HG02981 (cell line): ENCODE measurements at regions not wholly inside any gene's neighbourhood (a gene's known extent, or its start where the extent isn't known, plus 50 kb on each side); places are given as distances from the start of the nearest gene placed in this dataset.

ENCODE experiments used
- ATAC-seq: cut with Tn5 transposase; IDR thresholded peaks from one replicate; pipeline ENCODE4 v1.9.1; 2021; ENCODE audit warnings: mild to moderate bottlenecking, moderate library complexity; ENCODE audit not compliant: unreplicated experiment

DNA sequence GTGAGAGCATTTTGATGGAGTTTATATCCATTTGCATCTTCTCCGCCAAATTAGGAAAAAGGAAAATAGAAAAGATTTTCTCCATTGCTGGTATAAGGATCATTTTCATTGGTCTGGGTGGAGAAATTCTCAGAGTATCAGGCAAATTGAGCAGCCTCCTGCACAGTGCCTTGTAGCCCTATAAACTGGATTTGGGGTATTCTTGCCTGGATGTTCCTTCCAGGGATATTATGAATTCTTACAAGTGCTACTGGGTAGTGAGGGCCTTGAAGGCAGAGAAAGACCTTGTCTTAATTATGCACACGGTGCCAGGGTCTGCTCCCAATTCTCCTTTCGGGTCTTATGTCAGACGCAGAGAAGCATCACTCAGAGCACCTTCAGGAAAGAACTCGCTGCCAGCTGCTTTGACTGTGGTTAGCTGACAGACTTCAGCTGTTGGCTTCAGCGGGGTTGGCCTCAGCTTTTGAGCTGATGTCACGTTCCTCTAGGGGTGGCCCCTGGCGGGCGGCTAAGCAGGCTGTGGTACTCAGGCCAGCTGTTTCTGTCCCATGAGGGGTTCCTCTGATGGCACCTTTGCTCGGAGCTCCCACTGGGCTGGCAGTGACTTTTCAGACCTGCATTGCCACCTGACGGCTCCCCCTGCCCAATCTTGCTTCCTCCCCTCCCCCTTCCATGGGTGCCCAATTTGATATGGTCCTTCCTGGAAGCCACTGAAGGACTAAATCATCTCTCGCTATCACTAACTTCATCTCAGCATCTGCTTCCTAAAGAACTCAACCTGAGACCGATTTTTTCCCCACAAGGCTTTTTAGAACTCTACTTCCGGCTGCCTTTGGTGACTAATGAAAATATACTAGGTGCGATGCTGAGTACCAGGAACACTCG, 519.5 kb downstream of the BCOR start:
- ATAC-seq = peak; percentile 90

DNA sequence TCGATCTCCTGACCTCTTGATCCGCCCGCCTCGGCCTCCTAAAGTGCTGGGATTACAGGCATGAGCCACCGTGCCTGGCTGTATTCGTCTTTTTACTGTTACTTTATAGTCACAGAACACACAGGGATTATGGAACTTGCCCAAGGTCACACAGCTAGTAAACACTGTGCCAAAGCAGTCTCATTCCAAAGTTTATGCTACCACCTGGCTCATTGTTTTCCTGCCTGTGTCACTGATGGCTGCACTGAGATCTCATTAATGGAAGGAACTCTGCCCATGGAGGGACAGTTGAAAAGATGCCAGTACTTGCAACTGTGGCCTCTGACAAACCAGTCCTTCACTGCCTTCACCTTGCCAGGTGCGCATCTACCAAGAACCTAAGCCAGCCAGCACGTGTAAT, 517.7 kb downstream of the BCOR start:
- no peak for ATAC-seq

DNA sequence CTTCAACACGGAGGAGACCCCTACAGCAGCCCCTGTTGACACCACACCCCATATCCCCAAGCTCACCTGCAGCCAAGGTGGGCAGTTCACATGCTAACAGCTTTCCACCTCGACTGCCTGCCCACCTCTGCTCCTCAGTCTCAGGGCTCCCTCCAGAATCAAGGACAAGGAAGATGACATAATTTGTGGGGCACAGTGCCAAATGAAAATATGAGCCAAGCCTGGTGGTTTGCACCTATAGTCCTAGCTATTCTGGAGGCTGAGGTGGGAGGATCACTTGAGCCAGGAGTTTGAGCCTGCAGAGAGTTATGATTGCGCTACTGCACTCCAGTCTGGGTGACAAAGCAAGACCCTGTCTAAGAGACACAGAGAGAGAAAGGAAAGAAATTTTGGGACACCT, 516.3 kb downstream of the BCOR start:
- no peak for ATAC-seq

DNA sequence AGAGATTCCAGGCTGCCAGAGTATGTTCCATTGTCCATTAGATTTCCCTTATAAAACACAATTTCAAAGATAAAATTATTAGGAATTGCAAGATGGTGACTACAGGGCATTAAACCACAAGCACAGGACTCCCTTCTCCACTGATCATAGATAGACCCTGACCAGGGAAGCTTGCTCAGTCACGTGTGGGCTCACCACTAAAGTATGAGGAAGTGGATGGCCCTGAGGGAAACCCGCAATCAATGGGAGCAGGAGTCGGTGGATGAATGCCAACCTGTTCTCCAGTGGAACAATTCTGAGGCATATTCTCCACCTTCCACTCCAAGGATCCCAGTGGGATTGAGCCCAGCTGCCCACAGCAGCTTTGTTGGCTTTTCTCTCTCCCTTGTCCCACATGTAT, 515.7 kb downstream of the BCOR start:
- no peak for ATAC-seq

DNA sequence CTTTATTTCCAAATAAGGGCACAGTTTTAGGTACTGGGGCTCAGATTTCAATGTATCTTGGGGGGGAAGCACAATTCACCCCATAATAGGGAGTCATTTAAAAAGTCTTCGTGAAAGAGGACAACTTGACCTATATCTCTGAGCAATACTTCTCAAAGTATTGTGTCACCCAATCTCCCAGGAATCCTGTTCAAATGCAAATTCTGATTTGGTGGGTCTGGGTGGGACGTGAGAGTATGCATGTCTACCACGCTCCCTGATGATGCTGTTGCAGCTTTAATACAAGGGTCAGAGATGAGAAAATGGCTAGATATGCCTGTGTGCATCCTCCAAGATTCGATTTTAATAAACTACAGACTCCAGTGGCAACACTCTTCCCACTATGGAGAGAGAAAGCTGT, 514.8 kb downstream of the BCOR start:
- ATAC-seq = no peak

DNA sequence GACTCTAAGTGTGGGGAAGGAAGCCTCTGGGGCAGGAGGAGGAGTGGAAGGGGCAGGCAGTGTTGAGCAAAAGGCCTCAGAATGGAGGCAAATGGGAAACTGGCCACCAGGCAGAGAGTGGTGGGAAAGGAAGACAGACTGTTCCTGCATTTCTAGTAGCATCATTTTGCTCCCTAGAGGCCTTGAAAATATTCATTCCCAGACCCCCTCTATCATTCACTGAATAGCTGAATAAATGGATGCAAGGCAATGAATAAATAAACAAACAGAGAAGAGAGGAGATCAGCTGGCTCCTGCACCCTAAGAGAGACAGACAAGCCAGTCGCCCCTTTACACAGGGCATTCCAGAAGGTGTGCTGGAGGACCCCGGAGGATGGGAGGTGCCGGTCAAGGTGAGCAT, 511.9 kb downstream of the BCOR start:
- ATAC-seq = no peak

DNA sequence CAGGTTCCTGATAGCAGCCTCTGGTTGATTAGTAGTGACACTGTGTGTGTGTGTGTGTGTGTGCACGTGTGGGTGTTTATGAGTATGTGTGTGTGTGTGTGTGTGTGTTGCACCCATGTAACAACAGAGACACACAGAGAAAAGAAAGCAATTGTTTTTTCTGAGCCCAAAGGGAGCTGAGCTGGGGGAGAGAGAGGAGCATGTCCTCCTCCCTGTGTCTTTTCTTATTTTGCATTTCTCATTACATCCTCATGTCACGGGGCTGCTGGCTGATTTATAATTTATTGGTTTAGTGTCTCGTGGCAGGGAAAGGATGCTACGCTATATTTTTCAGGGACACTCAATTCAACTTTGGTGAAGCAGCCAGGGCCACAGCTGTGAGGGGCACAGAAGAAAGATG, 511.4 kb downstream of the BCOR start:
- no peak for ATAC-seq

DNA sequence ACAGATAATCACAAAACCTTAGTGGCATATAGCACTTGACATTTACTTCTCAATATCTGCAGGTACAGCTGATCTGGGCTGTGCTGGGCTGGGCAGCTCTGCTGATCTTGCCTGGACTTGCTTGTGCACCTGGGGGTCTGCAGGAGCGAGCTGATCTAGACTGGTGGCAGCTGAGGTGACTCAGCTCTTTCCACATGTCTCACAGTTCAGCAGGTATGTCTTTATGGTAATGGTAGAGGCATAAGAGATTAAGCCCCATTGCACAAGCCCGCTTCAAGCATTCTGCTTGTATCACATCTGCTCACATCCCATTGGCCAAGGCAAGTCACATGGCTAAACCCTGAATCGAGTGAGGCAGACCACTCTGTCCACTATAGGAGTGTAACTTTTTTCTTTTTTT, 506.7 kb downstream of the BCOR start:
- ATAC-seq = no peak

DNA sequence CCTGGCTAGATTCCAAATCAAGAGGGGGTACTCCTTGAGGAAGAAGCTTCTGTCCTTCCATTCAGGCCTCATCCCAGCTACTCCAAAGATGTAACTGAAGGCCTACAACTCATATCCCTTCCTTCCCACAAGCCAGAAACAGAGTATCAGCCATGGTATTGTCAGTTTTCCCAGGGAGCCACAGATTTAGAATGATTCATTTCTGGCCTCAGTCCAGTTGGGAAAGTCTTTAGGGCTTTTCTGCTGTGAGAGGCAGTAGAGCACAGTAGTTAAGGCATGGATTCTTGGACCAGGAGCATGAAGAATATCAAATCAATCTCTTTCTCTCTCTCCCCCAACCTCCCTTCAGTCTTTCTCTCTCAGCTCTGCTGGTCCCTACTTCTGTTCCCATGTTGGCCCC, 505.0 kb downstream of the BCOR start:
- ATAC-seq = no peak

DNA sequence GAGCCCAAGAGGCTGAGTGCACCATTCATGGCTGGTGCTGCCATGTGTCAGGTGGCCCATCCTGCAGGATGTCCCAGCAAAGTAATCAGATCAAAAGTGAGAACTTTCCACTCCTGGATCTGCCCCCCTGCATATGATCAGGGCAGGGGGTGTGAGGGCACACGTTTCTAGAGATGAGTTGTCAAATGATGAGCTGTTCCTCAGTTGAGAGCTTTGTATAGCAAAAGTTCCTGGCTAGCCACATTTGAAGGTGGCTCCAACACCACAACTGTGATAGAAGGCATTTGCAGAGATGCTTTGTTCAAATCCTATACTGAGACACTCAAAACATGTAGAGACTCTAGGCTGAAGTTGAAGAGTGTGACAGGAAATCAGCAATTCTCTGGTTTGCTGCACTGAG, 501.8 kb downstream of the BCOR start:
- ATAC-seq = no peak

DNA sequence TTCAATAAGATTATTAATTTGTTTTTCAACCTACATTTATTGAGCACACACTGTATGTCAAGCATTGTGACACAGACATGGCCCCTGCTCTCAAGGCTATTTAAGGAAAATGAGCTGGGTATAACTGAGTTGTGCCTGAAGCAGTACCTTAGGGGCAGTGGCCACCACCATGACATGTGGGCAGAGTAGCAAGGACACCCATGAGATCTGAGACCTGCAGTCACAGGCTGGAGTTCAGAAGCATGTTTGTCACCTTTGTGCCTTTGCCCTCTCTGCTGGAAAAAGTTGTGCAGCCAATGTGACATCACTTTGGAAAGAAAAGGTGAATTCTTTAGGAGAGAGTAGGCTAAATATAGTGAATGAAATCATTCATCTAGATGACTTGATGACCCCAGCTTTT, 501.3 kb downstream of the BCOR start:
- no peak for ATAC-seq

DNA sequence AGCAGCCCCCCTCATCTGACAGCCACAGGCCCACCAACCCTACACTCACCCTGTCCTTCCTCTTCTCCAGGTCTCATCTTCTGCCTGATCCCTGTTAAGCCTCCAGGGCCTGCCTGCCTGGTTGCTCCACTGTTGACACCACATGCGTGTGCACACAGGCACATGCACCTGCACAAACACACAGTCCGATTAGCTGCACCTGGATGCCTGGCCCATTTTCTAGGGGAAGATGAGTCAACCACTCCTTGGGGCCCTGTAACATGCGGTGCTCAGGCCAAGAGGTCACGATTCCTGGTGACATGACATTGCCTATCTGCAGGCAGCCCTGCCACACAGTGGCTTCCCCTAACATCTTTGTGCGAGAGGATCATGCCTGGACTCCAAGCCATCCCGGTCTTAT, 498.4 kb downstream of the BCOR start:
- ATAC-seq = no peak

DNA sequence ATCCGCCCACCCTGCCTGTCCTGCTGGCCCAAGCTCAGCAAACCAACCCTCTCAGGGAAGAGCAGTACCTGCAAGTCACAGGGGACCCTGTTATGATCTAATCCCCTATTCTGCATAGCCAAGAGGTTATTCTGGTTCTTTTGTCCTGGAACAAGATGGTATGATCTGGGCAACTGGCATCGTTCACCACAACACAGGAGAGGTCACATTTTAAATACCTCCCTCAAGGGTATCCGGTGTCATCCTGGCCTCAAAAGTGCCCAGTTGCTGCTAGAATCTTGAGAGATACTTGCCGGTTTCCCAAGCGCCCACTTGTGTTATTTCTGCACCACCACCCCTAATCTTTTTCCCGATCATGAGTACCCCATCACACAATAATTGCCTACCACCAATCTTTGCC, 497.5 kb downstream of the BCOR start:
- no peak for ATAC-seq

DNA sequence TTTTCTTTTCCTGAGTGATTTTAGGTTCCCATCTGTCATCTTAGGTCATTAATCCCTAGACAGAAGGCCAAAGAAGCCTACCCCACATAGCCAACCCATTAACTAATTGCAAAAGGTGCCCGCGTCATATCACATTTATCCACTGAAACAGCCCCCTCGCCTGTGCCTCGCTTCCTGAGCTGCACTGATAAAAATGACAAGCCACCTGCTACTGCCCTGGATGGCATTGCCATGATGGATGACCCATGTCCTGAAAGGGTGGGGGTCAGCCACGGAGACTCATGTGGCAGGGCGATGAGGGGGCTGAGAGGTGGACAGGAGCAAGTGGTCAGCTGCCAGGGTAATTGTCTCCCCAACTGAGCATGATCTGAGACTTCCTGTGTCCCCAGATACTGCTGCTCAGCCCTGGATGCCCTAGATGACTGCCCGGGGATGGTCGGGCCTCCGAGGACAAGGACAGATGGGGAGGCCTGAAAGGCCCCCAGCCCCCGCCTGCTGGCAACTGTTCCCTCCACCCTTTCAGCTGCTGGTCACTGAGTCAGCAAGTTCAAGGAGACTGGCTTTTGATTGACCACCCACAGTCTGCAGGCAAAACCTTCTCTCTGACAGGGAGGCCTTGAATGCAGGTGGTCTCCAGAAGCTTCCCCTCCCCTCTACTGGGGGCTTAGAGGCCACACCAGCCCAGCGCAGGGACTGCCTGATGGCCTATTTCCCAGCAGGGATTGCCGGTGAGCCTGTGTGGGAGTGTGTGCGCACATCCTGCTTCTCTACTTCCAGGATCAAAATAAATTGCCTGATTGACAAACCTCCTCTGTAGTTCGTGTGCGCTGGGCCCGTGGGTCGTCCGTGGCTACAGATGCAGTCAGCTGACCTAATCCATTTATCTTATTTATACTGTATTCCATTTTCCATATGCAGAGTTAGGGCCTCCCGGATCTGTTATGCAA, 496.3 kb downstream of the BCOR start:
- ATAC-seq = no peak

DNA sequence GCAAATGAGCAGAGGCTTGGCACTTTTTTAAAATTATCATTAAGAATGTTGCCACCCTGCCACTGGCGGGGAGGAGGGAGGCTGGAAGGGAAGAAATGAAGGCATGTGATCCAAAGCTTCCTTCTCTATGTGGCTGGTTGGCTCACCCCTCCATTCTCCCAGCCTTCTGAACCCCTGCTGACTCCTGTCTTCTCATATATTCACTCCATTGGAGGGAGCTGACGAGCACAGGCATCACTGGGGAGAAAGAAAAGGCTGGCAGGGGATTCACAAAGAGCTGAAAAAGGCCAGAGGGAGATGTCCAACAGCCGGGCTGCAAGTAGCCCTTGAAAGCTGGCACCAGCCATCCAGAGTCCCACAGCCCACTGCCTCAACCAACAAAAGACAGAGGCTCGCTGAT, 495.6 kb downstream of the BCOR start:
- ATAC-seq = no peak

DNA sequence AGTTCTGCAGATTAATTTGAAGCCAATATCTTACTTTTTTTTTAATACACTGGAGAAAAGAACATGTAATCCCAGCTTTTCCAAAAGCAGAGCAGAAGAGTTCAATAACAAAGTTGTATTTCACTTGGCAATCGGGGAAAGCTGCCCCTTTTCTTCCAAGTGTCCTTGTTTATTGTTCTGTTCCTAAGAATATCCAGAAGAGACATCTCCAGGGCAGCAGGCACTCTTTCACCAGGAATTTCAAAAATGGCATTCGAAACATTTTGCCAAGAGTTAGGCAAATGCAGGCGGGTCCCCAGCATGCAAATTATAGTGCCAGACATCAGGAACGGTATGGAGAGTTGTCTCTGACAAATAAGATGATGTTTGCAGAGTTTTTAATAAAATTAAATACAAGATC, 494.5 kb downstream of the BCOR start:
- no peak for ATAC-seq

DNA sequence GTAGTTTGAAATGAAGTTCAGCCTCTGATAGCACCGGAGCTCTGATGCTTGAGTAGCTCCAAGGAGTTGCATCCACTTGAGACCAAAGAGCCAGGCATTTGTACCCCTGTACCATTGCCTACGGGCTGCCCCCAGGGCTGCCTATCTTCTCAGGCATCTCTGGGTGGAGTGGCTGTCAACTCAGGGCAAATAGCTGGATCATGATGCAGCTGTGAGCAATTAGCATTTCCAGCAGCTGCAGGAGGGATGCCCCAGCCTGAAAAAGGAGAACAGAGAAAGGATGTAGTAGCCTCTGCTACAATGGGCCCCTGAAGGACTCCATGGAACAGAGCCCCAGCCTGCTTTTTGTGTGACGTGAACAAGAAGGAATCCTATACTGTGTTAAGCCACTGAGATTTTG, 492.6 kb downstream of the BCOR start:
- no peak for ATAC-seq

DNA sequence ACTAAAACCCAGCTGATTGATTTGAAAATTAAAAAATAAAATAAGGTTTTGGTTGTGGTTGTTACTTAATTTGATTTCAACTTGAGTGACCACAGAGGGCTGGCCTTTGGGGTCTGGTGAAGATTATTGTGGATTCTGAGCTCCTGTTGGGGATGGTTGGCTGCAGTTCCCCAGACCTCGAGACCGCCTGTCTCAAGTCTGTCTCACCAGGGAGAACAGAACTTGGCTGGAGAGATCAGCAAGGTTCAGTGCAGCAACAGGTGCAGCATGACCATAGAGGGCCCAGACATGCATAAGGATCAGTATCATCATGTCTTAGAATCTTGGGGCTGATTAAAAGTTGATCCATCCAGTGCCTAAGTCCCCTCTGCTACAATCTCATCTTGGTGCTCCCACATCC, 491.9 kb downstream of the BCOR start:
- no peak for ATAC-seq

DNA sequence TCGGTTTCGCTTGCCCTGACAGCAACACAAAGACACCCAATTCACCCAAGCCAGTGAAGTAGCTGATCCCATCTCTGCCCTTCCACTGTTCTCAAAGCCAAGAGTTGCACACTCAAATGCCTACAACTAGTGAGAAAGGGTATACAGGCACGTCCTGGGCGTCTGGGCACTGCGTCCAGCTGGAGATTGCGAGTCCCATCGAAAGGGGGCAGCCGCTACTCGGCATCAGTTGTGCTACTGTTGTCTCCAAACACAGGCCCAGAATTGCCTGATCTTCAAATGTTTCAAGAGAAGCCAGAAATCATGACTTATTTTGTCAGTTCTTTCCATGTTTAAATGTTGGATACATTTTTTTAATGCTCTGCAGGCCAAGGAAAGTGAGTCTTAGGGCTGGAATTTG, 487.8 kb downstream of the BCOR start:
- ATAC-seq = no peak

DNA sequence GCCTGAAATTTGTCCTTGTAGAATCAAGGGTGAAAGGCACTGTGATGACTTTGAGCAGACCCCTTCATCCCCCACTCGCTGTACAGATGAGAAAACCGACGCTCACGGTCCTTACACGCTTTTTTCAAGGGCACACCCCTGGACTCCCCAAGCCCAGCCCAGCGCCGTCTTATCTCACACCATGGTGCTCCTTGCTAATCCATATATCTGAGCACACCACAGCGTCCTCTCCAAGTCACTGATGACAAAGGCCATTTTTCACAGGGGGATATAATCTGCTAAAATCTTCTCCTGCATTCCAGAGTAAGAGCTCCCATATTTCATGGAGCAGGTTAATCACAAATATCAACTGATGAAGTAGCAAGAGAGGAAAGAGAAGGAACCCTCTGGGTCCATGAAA, 486.3 kb downstream of the BCOR start:
- no peak for ATAC-seq

DNA sequence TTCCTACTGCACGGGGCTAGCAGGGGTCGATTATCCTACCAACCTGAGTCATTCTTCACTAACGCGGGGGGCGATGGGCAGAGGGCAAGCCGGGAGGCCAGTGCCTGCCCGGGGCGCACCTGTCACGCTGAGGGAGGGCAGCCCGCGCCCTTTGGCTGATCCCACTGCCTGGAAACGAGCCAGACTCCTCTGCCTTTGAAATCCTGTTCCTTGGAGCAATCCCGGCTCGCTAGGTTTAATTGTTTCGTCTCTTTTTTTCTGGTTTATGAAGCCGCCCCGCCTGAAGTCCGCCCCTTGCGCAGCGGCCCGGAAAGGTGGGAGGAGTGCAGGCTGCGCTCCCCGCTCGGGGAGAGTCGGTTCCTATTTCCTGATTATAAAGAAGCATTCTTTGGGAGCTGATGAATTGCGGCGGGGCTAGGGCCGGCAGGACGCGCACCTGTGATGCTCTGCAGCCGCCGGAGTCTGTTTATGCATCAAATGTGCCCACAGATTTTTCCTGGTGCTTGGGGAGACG, 484.2 kb downstream of the BCOR start:
- no peak for ATAC-seq
